ENCODE measurements at regions not wholly inside any gene's neighbourhood (a gene's known extent, or its start where the extent isn't known, plus 50 kb on each side); places are given as distances from the start of the nearest gene placed in this dataset.
A peak's percentile ranks its signal among the peaks of the same experiment; 100 is the strongest.

DNA sequence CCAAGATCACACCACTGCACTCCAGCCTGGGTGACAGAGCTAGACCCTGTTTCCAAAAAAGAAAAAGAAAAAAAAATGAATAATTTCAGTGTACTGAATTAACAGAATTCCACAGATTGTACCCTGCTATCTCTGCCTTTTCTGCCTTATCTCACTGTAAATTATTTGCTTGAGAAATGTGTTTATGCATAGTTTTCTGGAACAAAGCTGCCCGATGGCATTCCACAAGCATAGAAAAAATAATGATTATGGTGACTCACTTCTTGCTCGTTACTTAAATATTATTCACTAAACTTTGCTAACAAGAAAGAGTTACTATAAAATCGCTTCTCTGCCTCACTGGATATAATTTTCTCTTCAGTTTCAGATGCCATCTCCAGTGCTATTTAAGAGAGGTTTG lies 88.7 kb upstream of the FAM169A start:
- CTCF ChIA-PET: no interaction called here
- TF ChIP-seq, protein P1, sequence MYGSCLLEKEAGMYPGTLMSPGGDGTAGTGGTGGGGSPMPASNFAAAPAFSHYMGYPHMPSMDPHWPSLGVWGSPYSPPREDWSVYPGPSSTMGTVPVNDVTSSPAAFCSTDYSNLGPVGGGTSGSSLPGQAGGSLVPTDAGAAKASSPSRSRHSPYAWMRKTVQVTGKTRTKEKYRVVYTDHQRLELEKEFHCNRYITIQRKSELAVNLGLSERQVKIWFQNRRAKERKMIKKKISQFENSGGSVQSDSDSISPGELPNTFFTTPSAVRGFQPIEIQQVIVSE (CRISPR knock-in tag; IDR thresholded peaks at IDR 0.05; ENCODE audit: borderline replicate concordance): no peak
- no peak for TF ChIP-seq ZNF138 (CRISPR knock-in tag; conservative IDR thresholded peaks at IDR 0.05)
- no peak for TF ChIP-seq EMX1 (CRISPR knock-in tag; IDR thresholded peaks at IDR 0.05)
- TF ChIP-seq, protein P2, sequence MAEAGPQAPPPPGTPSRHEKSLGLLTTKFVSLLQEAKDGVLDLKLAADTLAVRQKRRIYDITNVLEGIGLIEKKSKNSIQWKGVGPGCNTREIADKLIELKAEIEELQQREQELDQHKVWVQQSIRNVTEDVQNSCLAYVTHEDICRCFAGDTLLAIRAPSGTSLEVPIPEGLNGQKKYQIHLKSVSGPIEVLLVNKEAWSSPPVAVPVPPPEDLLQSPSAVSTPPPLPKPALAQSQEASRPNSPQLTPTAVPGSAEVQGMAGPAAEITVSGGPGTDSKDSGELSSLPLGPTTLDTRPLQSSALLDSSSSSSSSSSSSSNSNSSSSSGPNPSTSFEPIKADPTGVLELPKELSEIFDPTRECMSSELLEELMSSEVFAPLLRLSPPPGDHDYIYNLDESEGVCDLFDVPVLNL (CRISPR knock-in tag; IDR thresholded peaks at IDR 0.05; ENCODE audit: borderline replicate concordance, low read depth): no peak
- TF ChIP-seq ZNF219 (CRISPR knock-in tag; IDR thresholded peaks at IDR 0.05; ENCODE audit: borderline replicate concordance): no peak
- Mint-ChIP-seq H3K4me3 (no peak overlapping the region), H3K27me3 (ENCODE audit: low read depth) (no peaks in the 10 kb centered on the region), H3K27ac (no peak overlapping the region), H3K36me3 (peaks cover 2% of the 10 kb centered on the region), H3K9me3 (peaks cover 28% of the 10 kb centered on the region), H3K4me1 (no peaks in the 10 kb centered on the region)
- POLR2A ChIA-PET: no interaction called here
- DNase-seq (ENCODE audit: low spot score) (no peak), ATAC-seq (no peak)

- no peak overlapping the region for H3K4me3 Mint-ChIP-seq
- no peaks in the 10 kb centered on the region for H3K27me3 Mint-ChIP-seq (ENCODE audit: low read depth)
- DNase-seq (ENCODE audit: low spot score) (no peak), ATAC-seq (no peak)
- ChIA-PET CTCF (no interaction called here), POLR2A (no interaction called here)
- H3K9me3 Mint-ChIP-seq: peaks cover 28% of the 10 kb centered on the region
- TF ChIP-seq IRF2 (CRISPR knock-in tag; IDR thresholded peaks at IDR 0.05; ENCODE audit: borderline replicate concordance, low read depth) (no peak), GABPB1 (CRISPR knock-in tag; IDR thresholded peaks at IDR 0.05) (peak; percentile 56)
- H3K27ac Mint-ChIP-seq: no peak overlapping the region
- no peaks in the 10 kb centered on the region for H3K4me1 Mint-ChIP-seq
- H3K36me3 Mint-ChIP-seq: peaks cover 2% of the 10 kb centered on the region
Measured at GRCh38 chr5:74953937-74954720, 87.9 kb upstream of the FAM169A start.

DNA sequence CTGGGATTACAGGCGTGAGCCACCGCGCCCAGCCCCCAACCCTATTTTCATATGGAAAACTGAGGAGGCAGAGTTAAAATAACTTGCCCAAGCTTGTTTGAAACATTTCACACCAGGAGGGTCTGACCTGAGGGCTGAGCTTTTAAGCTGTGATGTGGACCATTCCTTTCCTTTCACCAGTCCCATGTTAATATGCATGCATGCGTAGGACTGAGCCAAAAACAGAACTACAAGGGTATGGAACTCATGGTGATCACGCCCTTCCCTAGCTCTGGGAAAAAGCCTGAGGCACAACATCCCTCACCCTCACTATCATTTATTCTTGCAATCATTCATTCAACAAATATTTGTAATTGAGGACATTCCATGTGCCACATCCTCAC lies 87.4 kb upstream of the FAM169A start:
- Mint-ChIP-seq H3K9me3 (peaks cover 28% of the 10 kb centered on the region), H3K4me1 (peaks cover 1% of the 10 kb centered on the region), H3K4me3 (no peak overlapping the region), H3K27me3 (ENCODE audit: low read depth) (no peaks in the 10 kb centered on the region), H3K36me3 (peaks cover 2% of the 10 kb centered on the region), H3K27ac (no peak overlapping the region)
- DNase-seq (ENCODE audit: low spot score): no peak
- ChIA-PET POLR2A (no interaction called here), CTCF (no interaction called here)
- no peak for ATAC-seq
- TF ChIP-seq GRHL2 (CRISPR knock-in tag; IDR thresholded peaks at IDR 0.05; ENCODE audit: insufficient replicate concordance, severe bottlenecking) (no peak), HMGA2 (CRISPR knock-in tag; IDR thresholded peaks at IDR 0.05) (no peak), ATF6 (CRISPR knock-in tag; IDR thresholded peaks at IDR 0.05) (no peak), ZNF232 (CRISPR knock-in tag; IDR thresholded peaks at IDR 0.05) (no peak), MXD4 (CRISPR knock-in tag; IDR thresholded peaks at IDR 0.05; ENCODE audit: borderline replicate concordance) (no peak)
- TF ChIP-seq, protein P3, sequence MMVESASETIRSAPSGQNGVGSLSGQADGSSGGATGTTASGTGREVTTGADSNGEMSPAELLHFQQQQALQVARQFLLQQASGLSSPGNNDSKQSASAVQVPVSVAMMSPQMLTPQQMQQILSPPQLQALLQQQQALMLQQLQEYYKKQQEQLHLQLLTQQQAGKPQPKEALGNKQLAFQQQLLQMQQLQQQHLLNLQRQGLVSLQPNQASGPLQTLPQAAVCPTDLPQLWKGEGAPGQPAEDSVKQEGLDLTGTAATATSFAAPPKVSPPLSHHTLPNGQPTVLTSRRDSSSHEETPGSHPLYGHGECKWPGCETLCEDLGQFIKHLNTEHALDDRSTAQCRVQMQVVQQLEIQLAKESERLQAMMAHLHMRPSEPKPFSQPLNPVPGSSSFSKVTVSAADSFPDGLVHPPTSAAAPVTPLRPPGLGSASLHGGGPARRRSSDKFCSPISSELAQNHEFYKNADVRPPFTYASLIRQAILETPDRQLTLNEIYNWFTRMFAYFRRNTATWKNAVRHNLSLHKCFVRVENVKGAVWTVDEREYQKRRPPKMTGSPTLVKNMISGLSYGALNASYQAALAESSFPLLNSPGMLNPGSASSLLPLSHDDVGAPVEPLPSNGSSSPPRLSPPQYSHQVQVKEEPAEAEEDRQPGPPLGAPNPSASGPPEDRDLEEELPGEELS (CRISPR knock-in tag; IDR thresholded peaks at IDR 0.05): no peak
- TF ChIP-seq, protein P4, sequence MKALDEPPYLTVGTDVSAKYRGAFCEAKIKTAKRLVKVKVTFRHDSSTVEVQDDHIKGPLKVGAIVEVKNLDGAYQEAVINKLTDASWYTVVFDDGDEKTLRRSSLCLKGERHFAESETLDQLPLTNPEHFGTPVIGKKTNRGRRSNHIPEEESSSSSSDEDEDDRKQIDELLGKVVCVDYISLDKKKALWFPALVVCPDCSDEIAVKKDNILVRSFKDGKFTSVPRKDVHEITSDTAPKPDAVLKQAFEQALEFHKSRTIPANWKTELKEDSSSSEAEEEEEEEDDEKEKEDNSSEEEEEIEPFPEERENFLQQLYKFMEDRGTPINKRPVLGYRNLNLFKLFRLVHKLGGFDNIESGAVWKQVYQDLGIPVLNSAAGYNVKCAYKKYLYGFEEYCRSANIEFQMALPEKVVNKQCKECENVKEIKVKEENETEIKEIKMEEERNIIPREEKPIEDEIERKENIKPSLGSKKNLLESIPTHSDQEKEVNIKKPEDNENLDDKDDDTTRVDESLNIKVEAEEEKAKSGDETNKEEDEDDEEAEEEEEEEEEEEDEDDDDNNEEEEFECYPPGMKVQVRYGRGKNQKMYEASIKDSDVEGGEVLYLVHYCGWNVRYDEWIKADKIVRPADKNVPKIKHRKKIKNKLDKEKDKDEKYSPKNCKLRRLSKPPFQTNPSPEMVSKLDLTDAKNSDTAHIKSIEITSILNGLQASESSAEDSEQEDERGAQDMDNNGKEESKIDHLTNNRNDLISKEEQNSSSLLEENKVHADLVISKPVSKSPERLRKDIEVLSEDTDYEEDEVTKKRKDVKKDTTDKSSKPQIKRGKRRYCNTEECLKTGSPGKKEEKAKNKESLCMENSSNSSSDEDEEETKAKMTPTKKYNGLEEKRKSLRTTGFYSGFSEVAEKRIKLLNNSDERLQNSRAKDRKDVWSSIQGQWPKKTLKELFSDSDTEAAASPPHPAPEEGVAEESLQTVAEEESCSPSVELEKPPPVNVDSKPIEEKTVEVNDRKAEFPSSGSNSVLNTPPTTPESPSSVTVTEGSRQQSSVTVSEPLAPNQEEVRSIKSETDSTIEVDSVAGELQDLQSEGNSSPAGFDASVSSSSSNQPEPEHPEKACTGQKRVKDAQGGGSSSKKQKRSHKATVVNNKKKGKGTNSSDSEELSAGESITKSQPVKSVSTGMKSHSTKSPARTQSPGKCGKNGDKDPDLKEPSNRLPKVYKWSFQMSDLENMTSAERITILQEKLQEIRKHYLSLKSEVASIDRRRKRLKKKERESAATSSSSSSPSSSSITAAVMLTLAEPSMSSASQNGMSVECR (CRISPR knock-in tag; IDR thresholded peaks at IDR 0.05; ENCODE audit: borderline replicate concordance): no peak
- TF ChIP-seq, protein P5, sequence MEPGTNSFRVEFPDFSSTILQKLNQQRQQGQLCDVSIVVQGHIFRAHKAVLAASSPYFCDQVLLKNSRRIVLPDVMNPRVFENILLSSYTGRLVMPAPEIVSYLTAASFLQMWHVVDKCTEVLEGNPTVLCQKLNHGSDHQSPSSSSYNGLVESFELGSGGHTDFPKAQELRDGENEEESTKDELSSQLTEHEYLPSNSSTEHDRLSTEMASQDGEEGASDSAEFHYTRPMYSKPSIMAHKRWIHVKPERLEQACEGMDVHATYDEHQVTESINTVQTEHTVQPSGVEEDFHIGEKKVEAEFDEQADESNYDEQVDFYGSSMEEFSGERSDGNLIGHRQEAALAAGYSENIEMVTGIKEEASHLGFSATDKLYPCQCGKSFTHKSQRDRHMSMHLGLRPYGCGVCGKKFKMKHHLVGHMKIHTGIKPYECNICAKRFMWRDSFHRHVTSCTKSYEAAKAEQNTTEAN (CRISPR knock-in tag; IDR thresholded peaks at IDR 0.05): no peak
- TF ChIP-seq, protein P6, sequence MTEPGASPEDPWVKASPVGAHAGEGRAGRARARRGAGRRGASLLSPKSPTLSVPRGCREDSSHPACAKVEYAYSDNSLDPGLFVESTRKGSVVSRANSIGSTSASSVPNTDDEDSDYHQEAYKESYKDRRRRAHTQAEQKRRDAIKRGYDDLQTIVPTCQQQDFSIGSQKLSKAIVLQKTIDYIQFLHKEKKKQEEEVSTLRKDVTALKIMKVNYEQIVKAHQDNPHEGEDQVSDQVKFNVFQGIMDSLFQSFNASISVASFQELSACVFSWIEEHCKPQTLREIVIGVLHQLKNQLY (CRISPR knock-in tag; IDR thresholded peaks at IDR 0.05): no peak
